Lower leg skin (tissue), 4 donors: ENCODE measurements at regions not wholly inside any gene's neighbourhood (a gene's known extent, or its start where the extent isn't known, plus 50 kb on each side); places are given as distances from the start of the nearest gene placed in this dataset.

Experiments used
- DNase-seq, 2 donors: peaks; one replicate each; pipeline ENCODE4 v3.0.0-alpha.2; 2019; ENCODE audit warnings: low spot score in 2 of 2
- H3K4me3 ChIP-seq: fragments of 200-600 bp; sonication (generic); 2 replicates; pipeline ENCODE4 v1.5.1; 2017; ENCODE audit warnings: mild to moderate bottlenecking, low read depth; ENCODE audit not compliant: poor library complexity, severe bottlenecking
- POLR2A ChIP-seq, 2 donors: fragments of 450-650 bp; IDR thresholded peaks; one replicate each; pipeline ENCODE4 v1.6.1; 2016 to 2017; ENCODE audit warnings: antibody characterized with exemption in 2 of 2, mild to moderate bottlenecking in 1 of 2, moderate library complexity in 1 of 2
- WGBS, 2 donors: methylation state at CpG; one replicate each; pipeline ENCODE4 v1.1.5; 2018; 5-methylcytosine and 5-hydroxymethylcytosine counted together
- intact Hi-C: fragments of 100-400 bp; cut with DNase I; formaldehyde crosslinking; loops from one replicate; pipeline ENCODE4 v1.15.0; 2023; ENCODE audit warnings: low total_unique reads
- TF ChIP-seq, protein P1 (sequence below), 3 donors: fragments of 450-650 bp; IDR thresholded peaks; one replicate each; pipeline ENCODE4 v1.5.1; 2016; ENCODE audit warnings: antibody characterized with exemption in 3 of 3, mild to moderate bottlenecking in 3 of 3, moderate library complexity in 2 of 3

DNA sequence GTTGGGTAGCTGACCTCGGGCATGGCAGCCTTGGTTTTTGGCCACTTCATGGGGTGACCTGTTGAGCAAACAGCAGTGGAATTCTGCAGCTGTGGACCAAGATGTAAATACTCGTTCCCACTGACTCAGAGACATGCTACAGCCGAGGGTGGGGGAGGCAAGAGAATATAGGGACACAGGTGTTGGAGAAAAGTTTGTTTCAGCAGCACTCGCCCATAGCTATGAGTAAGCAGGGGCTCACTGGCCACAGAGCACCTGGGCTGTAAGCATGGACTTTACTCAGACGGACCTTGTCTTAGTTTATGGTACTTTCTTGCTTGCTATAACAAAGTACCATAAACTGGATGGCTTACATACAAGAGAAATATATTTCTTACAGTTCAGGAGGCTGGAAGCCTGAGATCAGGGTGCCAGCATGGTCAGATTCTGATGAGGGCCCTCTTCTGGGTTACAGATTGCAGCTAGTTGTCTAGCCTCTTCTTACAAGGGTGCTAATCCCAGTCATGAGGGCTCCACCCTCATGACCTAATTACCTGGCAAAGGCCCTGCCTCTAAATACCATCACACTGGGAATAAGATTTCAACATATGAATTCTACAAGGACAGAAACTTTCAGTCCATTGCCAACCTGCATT lies 437.2 kb upstream of the DAB1 start:
- no peak overlapping the region for H3K4me3 ChIP-seq
- intact Hi-C loops = no loop called here
- 82 to 87% methylated on average over 5 of the region's 5 CpGs for WGBS, 2 donors
- TF ChIP-seq, protein P1, sequence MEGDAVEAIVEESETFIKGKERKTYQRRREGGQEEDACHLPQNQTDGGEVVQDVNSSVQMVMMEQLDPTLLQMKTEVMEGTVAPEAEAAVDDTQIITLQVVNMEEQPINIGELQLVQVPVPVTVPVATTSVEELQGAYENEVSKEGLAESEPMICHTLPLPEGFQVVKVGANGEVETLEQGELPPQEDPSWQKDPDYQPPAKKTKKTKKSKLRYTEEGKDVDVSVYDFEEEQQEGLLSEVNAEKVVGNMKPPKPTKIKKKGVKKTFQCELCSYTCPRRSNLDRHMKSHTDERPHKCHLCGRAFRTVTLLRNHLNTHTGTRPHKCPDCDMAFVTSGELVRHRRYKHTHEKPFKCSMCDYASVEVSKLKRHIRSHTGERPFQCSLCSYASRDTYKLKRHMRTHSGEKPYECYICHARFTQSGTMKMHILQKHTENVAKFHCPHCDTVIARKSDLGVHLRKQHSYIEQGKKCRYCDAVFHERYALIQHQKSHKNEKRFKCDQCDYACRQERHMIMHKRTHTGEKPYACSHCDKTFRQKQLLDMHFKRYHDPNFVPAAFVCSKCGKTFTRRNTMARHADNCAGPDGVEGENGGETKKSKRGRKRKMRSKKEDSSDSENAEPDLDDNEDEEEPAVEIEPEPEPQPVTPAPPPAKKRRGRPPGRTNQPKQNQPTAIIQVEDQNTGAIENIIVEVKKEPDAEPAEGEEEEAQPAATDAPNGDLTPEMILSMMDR (IDR thresholded peaks at IDR 0.05) = no peak
- no peak for TF ChIP-seq POLR2A (IDR thresholded peaks at IDR 0.05)
- DNase-seq = no peak

DNA sequence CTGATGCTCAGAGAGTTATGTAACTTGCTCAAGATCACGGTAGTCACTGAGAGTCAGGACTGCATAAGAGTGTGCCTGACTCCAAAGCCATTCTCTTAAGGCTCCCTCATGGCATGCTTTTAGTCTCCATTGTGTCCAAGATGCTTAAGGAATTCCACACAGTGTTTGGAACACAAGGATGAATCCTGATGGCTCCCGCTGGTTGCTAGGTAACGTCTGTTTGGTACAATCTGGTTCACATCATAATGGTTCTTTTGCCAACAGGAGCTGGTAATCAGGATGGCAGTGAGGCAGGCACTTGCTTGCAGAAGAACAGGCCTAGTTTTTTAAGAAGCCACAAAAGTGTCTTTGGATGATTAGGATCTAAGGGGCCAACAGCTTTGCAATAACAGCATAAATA lies 436.5 kb upstream of the DAB1 start:
- DNase-seq = no peak
- no peak overlapping the region for H3K4me3 ChIP-seq
- 67 to 85% methylated on average over 3 of the region's 3 CpGs for WGBS, 2 donors
- no peak for TF ChIP-seq POLR2A (IDR thresholded peaks at IDR 0.05)
- TF ChIP-seq, protein P1 (IDR thresholded peaks at IDR 0.05) = no peak
- intact Hi-C loops = no loop called here

DNA sequence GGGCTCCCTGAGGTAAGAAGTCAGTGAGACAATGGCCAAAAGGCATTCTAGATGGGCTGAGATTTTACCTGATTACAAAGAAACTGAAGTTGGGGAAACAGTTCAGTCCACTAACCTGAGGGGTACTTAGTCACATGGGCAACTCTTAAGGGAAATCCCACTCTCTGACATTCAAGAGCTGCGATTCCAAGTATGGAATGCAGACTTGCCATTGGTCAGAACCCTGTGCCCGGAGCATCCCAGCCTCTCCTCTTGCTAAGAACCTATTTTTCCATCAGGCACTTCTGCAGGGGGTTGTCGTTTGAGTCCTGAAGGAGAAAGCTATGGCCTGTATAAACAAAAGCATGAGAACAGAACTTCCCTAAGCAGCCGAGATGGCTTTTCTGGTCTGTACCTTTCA lies 434.9 kb upstream of the DAB1 start:
- H3K4me3 ChIP-seq = no peak overlapping the region
- intact Hi-C loops = no loop called here
- no peak for TF ChIP-seq POLR2A (IDR thresholded peaks at IDR 0.05)
- TF ChIP-seq, protein P1 (IDR thresholded peaks at IDR 0.05) = no peak
- no peak for DNase-seq
- 47 to 62% methylated on average over 4 of the region's 4 CpGs for WGBS, 2 donors

DNA sequence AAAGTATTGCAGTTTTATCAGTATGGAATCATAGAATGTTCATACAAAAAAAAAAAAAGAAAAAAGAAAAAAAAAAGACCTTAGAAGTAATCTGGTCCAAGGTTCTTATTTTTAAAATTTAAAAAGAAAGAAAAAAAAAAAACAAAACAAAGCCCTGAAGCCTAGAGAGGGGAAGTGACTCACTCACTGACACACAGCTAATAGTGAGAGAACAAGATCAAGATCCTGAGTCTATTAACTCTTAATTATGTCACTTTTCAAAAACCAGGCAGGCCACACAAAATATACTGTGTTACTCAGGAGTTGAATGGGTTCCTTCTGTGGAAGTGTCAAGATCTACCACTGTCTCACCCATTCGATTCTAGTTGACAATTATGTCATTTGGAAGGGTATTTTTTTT lies 433.9 kb upstream of the DAB1 start:
- intact Hi-C loops = no loop called here

DNA sequence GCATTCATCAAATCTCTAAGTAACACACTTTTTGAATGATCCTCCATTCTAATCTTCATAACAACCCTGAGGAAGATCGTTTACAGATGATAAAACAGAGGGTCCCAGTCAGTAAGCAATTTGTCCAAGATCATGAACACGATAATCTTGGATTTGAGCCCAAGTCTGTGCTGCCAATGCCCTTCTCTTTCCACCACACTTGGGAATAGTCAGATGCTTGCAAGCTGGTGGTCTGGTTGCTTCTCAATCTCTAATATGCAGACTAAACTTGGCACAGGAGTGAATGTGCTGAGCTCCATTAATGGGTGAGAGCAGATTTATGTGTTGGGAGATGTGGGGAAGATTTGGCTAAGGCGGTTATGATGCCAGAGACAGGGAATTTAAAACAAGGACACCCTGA lies 430.6 kb upstream of the DAB1 start:
- WGBS, 2 donors = 44 to 51% methylated on average over 3 of the region's 3 CpGs
- DNase-seq = no peak
- intact Hi-C loops = no loop called here
- TF ChIP-seq, protein P1 (IDR thresholded peaks at IDR 0.05) = no peak
- no peak for TF ChIP-seq POLR2A (IDR thresholded peaks at IDR 0.05)
- no peak overlapping the region for H3K4me3 ChIP-seq

More for the DNA sequence above, 433.9 kb upstream of the DAB1 start:
- 58 to 76% methylated on average over 1 of the region's 1 CpG for WGBS, 2 donors
- no peak overlapping the region for H3K4me3 ChIP-seq
- no peak for DNase-seq
- TF ChIP-seq, protein P1 (IDR thresholded peaks at IDR 0.05) = no peak
- TF ChIP-seq POLR2A (IDR thresholded peaks at IDR 0.05) = no peak
